Nucleus accumbens (tissue), 56 donors: ENCODE measurements at regions not wholly inside any gene's neighbourhood (a gene's known extent, or its start where the extent isn't known, plus 50 kb on each side); places are given as distances from the start of the nearest gene placed in this dataset.

Experiments used
- DNase-seq, 56 donors: peaks; one replicate each; lab custom pipeline; 2025; lab: John Stamatoyannopoulos, UW

- no peak for DNase-seq
Observed at GRCh38 chr4:81623434-81623833, 151.7 kb upstream of the RASGEF1B start.

- no peak for DNase-seq
Observed at GRCh38 chr4:81622474-81623184, 150.9 kb upstream of the RASGEF1B start.

GRCh38 chr4:81622028-81622427 is 150.3 kb upstream of the RASGEF1B start:
- no peak for DNase-seq

GRCh38 chr4:81621490-81621889 is 149.8 kb upstream of the RASGEF1B start:
- no peak for DNase-seq

GRCh38 chr4:81620442-81620841 is 148.7 kb upstream of the RASGEF1B start:
- DNase-seq, result no peak

GRCh38 chr4:81617545-81617944 is 145.8 kb upstream of the RASGEF1B start:
- no peak for DNase-seq

- DNase-seq, result no peak
Observed at GRCh38 chr4:81611221-81611620, 139.5 kb upstream of the RASGEF1B start.

- DNase-seq, result no peak
Observed at GRCh38 chr4:81609844-81610243, 138.1 kb upstream of the RASGEF1B start.

GRCh38 chr4:81607950-81608349 is 136.2 kb upstream of the RASGEF1B start:
- no peak for DNase-seq

- DNase-seq, result no peak
Observed at GRCh38 chr4:81606801-81607501, 135.2 kb upstream of the RASGEF1B start.

- peak in 2 of 56 donors; percentile 1 to 5 for DNase-seq
Observed at GRCh38 chr4:81606166-81606565, 134.5 kb upstream of the RASGEF1B start.

- peak in 2 of 56 donors; percentile 0 to 7 for DNase-seq
Observed at GRCh38 chr4:81605271-81605670, 133.6 kb upstream of the RASGEF1B start.

GRCh38 chr4:81604683-81605218 is 133.0 kb upstream of the RASGEF1B start:
- no peak for DNase-seq

- DNase-seq, result no peak
Observed at GRCh38 chr4:81602854-81603253, 131.1 kb upstream of the RASGEF1B start.

- no peak for DNase-seq
Observed at GRCh38 chr4:81601358-81601694, 129.6 kb upstream of the RASGEF1B start.

- DNase-seq, result no peak
Observed at GRCh38 chr4:81600520-81601357, 129.0 kb upstream of the RASGEF1B start.

- no peak for DNase-seq
Observed at GRCh38 chr4:81599742-81600380, 128.2 kb upstream of the RASGEF1B start.

- no peak for DNase-seq
Observed at GRCh38 chr4:81595798-81596610, 124.3 kb upstream of the RASGEF1B start.

GRCh38 chr4:81595287-81595686 is 123.6 kb upstream of the RASGEF1B start:
- no peak for DNase-seq
